ENCODE measurements at regions not wholly inside any gene's neighbourhood (a gene's known extent, or its start where the extent isn't known, plus 50 kb on each side); places are given as distances from the start of the nearest gene placed in this dataset.
A peak's percentile ranks its signal among the peaks of the same experiment; 100 is the strongest.

DNA sequence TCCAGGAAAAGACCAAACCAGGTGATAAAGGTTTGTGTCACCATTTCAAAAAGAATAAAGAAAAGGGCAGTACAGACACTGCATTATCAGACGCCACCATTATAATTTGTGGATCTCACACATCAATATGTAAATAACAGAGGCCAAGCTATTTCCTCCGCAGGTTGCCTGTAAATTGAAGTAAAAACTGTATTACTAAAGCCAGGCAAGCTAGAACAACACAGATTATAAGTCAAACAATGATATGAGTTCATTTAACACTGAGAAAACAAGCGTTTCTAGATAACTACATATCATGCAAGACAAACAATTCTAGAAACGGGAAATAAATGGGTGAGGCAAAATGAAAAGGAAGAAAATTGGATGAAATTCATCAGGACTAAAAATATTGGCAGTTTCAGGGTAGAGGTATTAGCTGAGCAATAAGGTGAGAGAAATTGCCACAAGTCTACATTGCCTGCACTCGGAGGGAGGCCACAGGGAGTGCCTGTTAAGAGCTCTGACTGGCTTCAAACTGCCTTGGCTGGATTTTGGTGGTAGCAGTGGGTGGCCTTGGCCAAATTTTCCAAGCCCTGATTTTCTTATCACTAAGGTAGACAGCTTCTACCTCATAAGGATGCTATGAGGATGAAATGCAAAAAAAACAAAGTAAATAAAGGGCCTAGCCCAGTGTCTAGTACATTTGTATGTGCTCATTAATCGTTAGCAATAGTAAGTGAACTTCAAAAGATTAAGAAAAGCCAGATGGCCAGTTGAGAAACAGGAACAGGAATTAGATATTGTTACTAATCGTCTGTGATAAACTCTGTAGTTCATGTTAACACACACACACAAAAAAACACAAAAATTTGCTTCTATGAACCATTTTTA is 240.0 kb upstream of the NFE2L3 start:
- no peaks in the 10 kb centered on the region for H3K36me3 ChIP-seq (ENCODE audit: low read depth, low read length)
- no peaks in the 10 kb centered on the region for H4K20me1 ChIP-seq (ENCODE audit: low read length)
- H3K4me3 ChIP-seq (ENCODE audit: low read length) = no peak overlapping the region
- intact Hi-C loops (cut with micrococcal nuclease) = no loop called here
- H3K4me1 ChIP-seq (ENCODE audit: insufficient read depth, low read length) = no peaks in the 10 kb centered on the region
- CTCF ChIA-PET = no interaction called here
- no peak for TF ChIP-seq CTCF (conservative IDR thresholded peaks at IDR 0.05; ENCODE audit: low read depth, low read length)
- no peak for TF ChIP-seq EZH2phosphoT487 (IDR thresholded peaks at IDR 0.05; ENCODE audit: borderline replicate concordance, low read length)
- no peak for TF ChIP-seq EZH2 (IDR thresholded peaks at IDR 0.05; ENCODE audit: low read length, unreplicated experiment)
- DNase-seq (no peak), ATAC-seq (no peak)
- H3F3A ChIP-seq (ENCODE audit: low read length, unreplicated experiment) = no peaks in the 10 kb centered on the region
- no peaks in the 10 kb centered on the region for H3K79me2 ChIP-seq (ENCODE audit: low read length)
- POLR2A ChIA-PET (ENCODE audit: unreplicated experiment) = no interaction called here
- 0 out of 2 replicates have a peak overlapping the region, but pooled peaks have one; percentile 11 for H2AFZ ChIP-seq (ENCODE audit: low read length)
- no peak overlapping the region for H3K4me2 ChIP-seq (ENCODE audit: low read length)
- no peaks in the 10 kb centered on the region for H3K9me3 ChIP-seq (ENCODE audit: low read length)
- no peak overlapping the region for H3K27ac ChIP-seq (ENCODE audit: low read length)
- no peak overlapping the region for H3K9ac ChIP-seq (ENCODE audit: low read length)
- no peaks in the 10 kb centered on the region for H3K9me2 ChIP-seq (replicated peaks; ENCODE audit: low read length)
- no peaks in the 10 kb centered on the region for H3K27me3 ChIP-seq (ENCODE audit: low read length)
- BruUV-seq (replicated peaks) = no TSS peak

DNA sequence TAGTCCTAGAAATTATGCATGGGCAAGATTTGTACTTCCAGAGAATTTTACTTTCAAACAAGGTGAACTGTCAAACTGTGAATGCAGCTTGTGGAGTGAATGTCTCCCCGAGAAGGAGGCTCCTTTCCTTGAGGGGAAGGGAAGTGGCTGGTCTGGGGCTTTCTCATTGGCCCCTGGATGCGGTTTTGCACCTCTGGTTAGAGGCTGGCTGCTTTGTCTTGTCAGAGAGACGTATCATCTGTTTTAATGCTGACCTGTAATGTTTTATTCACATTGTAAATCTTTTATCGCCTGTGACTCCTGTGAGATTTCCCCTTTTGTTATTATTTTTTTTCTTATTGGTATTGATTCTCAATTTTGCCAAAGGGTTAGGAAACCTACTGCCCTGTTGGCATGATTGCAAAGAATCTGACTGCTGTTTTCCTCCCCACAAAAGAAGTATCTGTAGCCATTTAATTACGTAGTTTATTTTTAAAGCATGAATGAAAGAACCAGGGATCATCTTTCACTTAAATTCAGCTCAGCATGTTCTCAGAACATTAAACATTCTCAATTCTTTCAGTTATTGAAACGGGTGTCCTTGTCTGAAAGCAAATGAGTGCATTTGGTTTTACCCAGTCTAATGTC is 238.3 kb upstream of the NFE2L3 start:
- intact Hi-C loops (cut with micrococcal nuclease) = no loop called here
- POLR2A ChIA-PET (ENCODE audit: unreplicated experiment) = no interaction called here

More for the DNA sequence above, 238.3 kb upstream of the NFE2L3 start:
- H4K20me1 ChIP-seq (ENCODE audit: low read length) = no peaks in the 10 kb centered on the region
- H3F3A ChIP-seq (ENCODE audit: low read length, unreplicated experiment) = no peaks in the 10 kb centered on the region
- CTCF ChIA-PET = no interaction called here
- H3K4me1 ChIP-seq (ENCODE audit: insufficient read depth, low read length) = no peaks in the 10 kb centered on the region
- no peaks in the 10 kb centered on the region for H3K36me3 ChIP-seq (ENCODE audit: low read depth, low read length)
- DNase-seq (no peak), ATAC-seq (no peak)
- H2AFZ ChIP-seq (ENCODE audit: low read length) = no peak overlapping the region
- BruUV-seq (replicated peaks) = no TSS peak
- no peak overlapping the region for H3K4me2 ChIP-seq (ENCODE audit: low read length)
- H3K27ac ChIP-seq (ENCODE audit: low read length) = no peak overlapping the region
- TF ChIP-seq CTCF (conservative IDR thresholded peaks at IDR 0.05; ENCODE audit: low read depth, low read length) (no peak), EZH2 (IDR thresholded peaks at IDR 0.05; ENCODE audit: low read length, unreplicated experiment) (no peak), EZH2phosphoT487 (IDR thresholded peaks at IDR 0.05; ENCODE audit: borderline replicate concordance, low read length) (no peak)
- no peak overlapping the region for H3K9ac ChIP-seq (ENCODE audit: low read length)
- H3K27me3 ChIP-seq (ENCODE audit: low read length) = no peaks in the 10 kb centered on the region
- H3K79me2 ChIP-seq (ENCODE audit: low read length) = no peaks in the 10 kb centered on the region
- H3K9me2 ChIP-seq (replicated peaks; ENCODE audit: low read length) = no peaks in the 10 kb centered on the region
- no peak overlapping the region for H3K4me3 ChIP-seq (ENCODE audit: low read length)
- 0 out of 2 replicates have a peak, but pooled peaks cover under 1% of the 10 kb centered on the region for H3K9me3 ChIP-seq (ENCODE audit: low read length)

Measured in PC-3 (cell line).